Central memory CD8-positive, alpha-beta T cell (primary cell): ENCODE measurements at regions not wholly inside any gene's neighbourhood (a gene's known extent, or its start where the extent isn't known, plus 50 kb on each side); places are given as distances from the start of the nearest gene placed in this dataset.

ENCODE experiments used
- ATAC-seq: fragments of 150-1000 bp; cut with Tn5 transposase; replicated peaks from 2 replicates; pipeline ENCODE4 v1.10.0; 2022; ENCODE audit warnings: mild to moderate bottlenecking, moderate FRiP score, moderate number of reproducible peaks; ENCODE audit not compliant: poor library complexity, severe bottlenecking; ENCODE audit errors: extremely low read depth
- DNase-seq, 2 donors: peaks; one replicate each; pipeline ENCODE4 v3.0.0; 2021; ENCODE audit warnings: low spot score in 2 of 2
- H3K27ac Mint-ChIP-seq: one replicate; pipeline ENCODE4 v1.8.0; 2022; ENCODE audit warnings: low read depth, mild to moderate bottlenecking, moderate library complexity, mixed read lengths
- H3K27me3 Mint-ChIP-seq: one replicate; pipeline ENCODE4 v1.8.0; 2022; ENCODE audit warnings: mixed read lengths
- H3K36me3 Mint-ChIP-seq: one replicate; pipeline ENCODE4 v1.8.0; 2022; ENCODE audit warnings: mild to moderate bottlenecking, moderate library complexity, mixed read lengths; ENCODE audit not compliant: insufficient read depth
- H3K4me1 Mint-ChIP-seq: one replicate; pipeline ENCODE4 v1.8.0; 2022; ENCODE audit warnings: mixed read lengths
- H3K4me3 Mint-ChIP-seq: one replicate; pipeline ENCODE4 v1.8.0; 2022; ENCODE audit warnings: mild to moderate bottlenecking, moderate library complexity, mixed read lengths
- H3K9me3 Mint-ChIP-seq: one replicate; pipeline ENCODE4 v1.8.0; 2022; ENCODE audit warnings: mixed read lengths

DNA sequence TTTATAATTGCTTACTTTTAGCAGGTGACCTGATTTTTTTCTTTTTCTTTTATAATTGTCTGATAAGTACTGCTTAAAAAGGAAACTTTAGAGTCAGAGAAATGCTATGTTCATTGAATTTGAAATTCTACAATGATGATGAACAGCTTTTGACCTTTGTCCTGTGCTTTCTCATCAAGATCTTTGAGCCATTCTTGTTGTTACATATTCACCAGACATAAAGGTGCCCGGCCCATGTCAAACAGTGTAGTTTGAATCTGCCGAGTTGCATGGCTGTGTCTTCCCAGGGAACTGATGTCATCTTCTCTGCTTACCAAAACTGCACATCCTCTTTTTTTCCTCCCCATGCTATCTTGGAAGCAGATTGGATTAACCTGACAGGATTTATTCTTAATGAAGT, 163.6 kb downstream of the LRRC70 start:
- no peaks in the 10 kb centered on the region for H3K36me3 Mint-ChIP-seq
- H3K9me3 Mint-ChIP-seq = no peaks in the 10 kb centered on the region
- no peak overlapping the region for H3K4me3 Mint-ChIP-seq
- peaks cover 20% of the 10 kb centered on the region for H3K27me3 Mint-ChIP-seq
- DNase-seq (no peak), ATAC-seq (no peak)
- no peak overlapping the region for H3K27ac Mint-ChIP-seq
- no peaks in the 10 kb centered on the region for H3K4me1 Mint-ChIP-seq

DNA sequence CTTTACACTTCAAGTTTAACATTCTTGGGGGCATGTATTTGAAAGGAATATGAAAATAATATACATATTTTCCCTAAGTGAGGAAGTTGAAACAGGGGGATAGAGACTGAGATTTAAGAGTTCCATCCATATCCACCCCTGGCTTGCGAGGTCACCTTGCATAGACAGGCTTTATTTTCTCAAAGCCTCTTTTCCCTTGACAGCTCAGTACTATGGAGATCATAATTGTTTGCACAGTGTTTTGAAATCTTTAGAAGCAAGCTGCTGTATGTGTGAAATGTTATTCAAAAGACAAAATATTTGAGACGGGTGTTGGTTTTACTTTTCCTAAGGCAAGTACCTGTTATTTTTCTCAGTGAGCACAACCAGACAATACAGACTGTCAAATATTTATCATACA, 163.1 kb downstream of the LRRC70 start:
- no peak for ATAC-seq
- Mint-ChIP-seq H3K9me3 (no peaks in the 10 kb centered on the region), H3K27me3 (peaks cover 17% of the 10 kb centered on the region), H3K27ac (no peak overlapping the region), H3K4me3 (no peak overlapping the region), H3K4me1 (no peaks in the 10 kb centered on the region), H3K36me3 (peaks cover under 1% of the 10 kb centered on the region)
- no peak for DNase-seq

DNA sequence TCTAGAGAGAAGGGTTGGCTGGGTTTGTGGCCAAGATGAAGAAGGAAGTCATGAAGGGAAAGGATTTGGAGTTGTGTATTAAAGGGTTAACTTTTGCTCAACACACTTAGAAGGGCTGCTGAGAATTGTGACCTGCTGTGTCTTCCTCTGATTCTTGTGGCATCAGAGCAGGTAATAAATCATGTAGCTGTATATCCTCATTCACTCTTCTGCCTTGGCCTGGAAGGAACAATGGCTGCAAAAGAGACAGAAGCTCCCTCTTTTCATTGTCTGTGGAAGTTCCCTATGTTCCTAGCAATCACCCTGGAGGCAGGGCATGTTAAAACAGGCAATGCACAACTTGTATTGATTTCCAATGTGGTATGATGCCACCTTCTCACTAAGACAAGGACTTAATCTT, 159.1 kb downstream of the LRRC70 start:
- Mint-ChIP-seq H3K27me3 (peaks cover 21% of the 10 kb centered on the region), H3K27ac (no peak overlapping the region), H3K9me3 (peaks cover 7% of the 10 kb centered on the region), H3K4me1 (no peaks in the 10 kb centered on the region), H3K4me3 (no peak overlapping the region), H3K36me3 (peaks cover 1% of the 10 kb centered on the region)
- ATAC-seq (no peak), DNase-seq (no peak)

DNA sequence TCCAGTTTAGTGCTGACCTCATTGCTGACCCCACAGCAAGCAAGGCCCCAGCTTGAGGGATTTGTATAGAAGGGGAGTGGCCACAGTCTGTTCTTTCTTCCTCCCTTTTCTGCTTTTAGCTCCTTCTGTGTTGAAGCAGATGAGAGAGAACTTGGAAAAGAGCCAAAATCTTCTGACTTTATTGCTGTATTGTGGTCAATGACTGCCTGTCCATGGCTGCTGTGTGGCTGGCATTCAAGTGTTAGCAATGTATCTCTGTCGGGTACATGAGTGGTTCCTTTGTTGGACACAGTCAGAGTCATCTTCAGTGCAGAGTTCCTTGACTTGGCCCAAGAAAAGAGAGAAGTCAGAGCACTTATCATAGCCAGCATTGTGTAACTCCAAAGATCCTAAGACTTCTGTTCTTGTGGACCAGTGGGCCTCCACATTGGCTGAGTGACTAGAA, 154.1 kb downstream of the LRRC70 start:
- DNase-seq (no peak), ATAC-seq (no peak)
- no peak overlapping the region for H3K4me3 Mint-ChIP-seq
- H3K4me1 Mint-ChIP-seq = no peaks in the 10 kb centered on the region
- peaks cover 12% of the 10 kb centered on the region for H3K27me3 Mint-ChIP-seq
- H3K27ac Mint-ChIP-seq = no peak overlapping the region
- peaks cover 1% of the 10 kb centered on the region for H3K36me3 Mint-ChIP-seq
- peaks cover 7% of the 10 kb centered on the region for H3K9me3 Mint-ChIP-seq

DNA sequence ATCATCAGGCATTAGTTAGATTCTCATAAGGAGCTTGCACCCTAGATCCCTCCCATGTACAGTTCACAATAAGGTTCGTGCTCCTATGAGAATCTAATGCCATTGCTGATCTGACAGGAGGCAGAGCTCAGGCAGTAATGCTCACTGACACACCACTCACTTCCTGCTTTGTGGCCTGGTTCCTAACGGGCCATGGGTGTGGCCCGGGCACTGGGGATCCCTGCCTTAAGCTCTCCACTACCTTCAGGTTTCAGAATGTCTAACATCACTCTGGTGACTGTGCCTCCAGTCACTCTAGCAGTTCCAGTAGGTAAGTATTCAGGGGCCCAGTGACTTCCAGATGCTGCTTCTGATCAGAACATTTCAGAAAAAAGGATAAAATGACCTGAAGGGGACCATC, 152.4 kb downstream of the LRRC70 start:
- DNase-seq (no peak), ATAC-seq (no peak)
- no peak overlapping the region for H3K27ac Mint-ChIP-seq
- H3K9me3 Mint-ChIP-seq = peaks cover 7% of the 10 kb centered on the region
- H3K4me1 Mint-ChIP-seq = no peaks in the 10 kb centered on the region
- no peaks in the 10 kb centered on the region for H3K36me3 Mint-ChIP-seq
- H3K27me3 Mint-ChIP-seq = peaks cover 5% of the 10 kb centered on the region
- no peak overlapping the region for H3K4me3 Mint-ChIP-seq

DNA sequence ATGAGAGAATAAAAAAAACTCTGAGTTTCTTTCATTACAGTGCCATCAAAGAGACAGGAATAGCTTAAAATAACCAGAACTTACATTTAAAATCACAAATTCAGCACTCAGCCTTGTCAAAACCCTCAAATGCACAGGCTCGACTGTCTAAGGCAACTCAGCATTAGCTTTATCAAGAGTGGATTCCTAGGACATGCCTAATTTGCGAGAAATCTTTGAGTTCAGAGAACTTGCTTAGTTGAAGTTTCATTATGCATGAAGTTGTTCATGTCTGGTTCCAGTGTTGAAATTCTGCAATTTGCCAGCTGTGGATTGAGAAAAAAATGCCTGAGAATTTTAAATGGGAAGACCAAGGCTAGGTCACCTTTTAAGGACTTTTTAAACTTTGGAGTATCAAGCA, 151.1 kb downstream of the LRRC70 start:
- H3K9me3 Mint-ChIP-seq = peaks cover 6% of the 10 kb centered on the region
- ATAC-seq (no peak), DNase-seq (no peak)
- no peaks in the 10 kb centered on the region for H3K36me3 Mint-ChIP-seq
- no peak overlapping the region for H3K27ac Mint-ChIP-seq
- no peaks in the 10 kb centered on the region for H3K27me3 Mint-ChIP-seq
- no peaks in the 10 kb centered on the region for H3K4me1 Mint-ChIP-seq
- H3K4me3 Mint-ChIP-seq = no peak overlapping the region

DNA sequence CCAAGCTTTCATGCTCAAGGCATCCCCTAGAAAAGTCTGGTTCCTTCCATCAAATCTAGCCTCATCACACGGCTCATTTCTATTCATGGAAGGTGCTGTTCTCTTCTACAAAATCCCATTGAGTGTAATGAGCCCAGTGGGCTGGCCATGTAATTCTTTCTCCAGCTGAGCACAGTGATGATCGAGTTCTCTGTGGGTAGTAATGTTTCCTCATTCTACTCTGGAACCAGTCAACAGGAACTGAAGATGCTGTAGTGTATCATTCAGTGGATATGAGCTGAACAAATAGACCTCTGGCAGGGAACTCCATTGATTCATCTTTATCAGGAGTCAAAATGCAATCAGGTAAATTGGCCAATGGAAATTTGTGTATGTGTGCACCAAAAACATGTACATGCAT, 149.2 kb downstream of the LRRC70 start:
- Mint-ChIP-seq H3K4me1 (no peaks in the 10 kb centered on the region), H3K4me3 (no peak overlapping the region), H3K27me3 (peaks cover 9% of the 10 kb centered on the region), H3K36me3 (no peaks in the 10 kb centered on the region), H3K9me3 (no peaks in the 10 kb centered on the region), H3K27ac (no peak overlapping the region)
- ATAC-seq (no peak), DNase-seq (no peak)

DNA sequence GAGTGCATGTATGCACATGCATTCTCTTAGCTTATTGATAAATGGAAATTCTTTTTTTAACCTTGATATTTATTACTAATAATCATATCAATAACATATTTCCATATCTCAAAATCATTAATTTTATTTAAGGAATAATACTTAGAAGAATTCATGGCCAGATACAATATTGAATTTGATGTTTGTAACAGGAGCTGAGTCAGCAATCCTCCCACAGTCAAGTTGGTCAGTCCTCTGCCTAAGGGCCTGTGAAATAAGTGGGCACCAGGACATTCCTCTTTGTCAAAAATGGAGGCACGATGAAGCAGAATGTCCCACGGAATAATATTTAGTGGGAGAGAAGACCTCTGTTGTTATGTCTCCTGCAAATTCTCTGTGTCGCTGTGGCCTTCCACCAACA, 148.6 kb downstream of the LRRC70 start:
- DNase-seq (no peak), ATAC-seq (no peak)
- peaks cover 16% of the 10 kb centered on the region for H3K27me3 Mint-ChIP-seq
- H3K27ac Mint-ChIP-seq = no peak overlapping the region
- no peaks in the 10 kb centered on the region for H3K4me1 Mint-ChIP-seq
- no peaks in the 10 kb centered on the region for H3K36me3 Mint-ChIP-seq
- no peaks in the 10 kb centered on the region for H3K9me3 Mint-ChIP-seq
- no peak overlapping the region for H3K4me3 Mint-ChIP-seq

DNA sequence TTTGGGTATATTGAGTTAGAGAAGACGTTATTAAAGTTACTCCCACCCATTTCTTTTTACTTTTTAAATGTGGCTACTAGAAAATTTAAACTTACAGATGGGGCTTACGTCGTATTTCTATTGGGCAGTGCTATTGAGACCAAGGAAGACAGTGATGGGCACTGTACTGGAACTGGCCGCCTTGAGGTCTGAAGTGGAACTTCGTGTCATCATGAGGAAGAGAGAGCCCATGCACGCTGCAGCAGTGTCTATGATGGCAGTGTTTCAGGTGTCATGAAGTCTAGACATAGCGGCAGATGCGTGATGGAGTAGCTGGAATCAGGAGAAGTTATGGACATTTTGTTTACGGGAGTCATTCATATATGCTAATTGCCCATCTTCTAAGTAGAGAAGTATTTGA, 143.7 kb downstream of the LRRC70 start:
- no peak for ATAC-seq

DNA sequence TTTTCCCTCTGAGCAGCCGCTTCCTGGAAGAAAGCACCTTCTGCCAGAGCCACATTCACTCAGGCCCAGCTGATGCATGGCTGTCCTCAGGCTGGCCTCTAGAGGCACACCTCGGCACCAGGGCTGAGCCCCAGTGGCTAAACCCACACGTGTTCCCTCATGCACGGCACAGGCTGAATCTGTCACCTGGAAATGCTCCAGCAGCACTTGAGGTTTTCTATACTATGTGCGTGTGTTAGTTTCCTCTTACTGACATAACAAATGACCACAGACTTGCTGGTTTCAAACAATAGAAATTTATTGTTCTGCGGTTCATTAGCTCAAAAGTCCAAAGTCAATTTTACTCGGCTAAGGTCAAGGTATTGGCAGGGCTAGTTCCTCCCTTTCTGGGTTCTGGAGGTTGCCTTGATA, 141.4 kb downstream of the LRRC70 start:
- no peaks in the 10 kb centered on the region for H3K4me1 Mint-ChIP-seq
- ATAC-seq (no peak), DNase-seq (no peak)
- H3K27me3 Mint-ChIP-seq = peaks cover 54% of the 10 kb centered on the region
- no peaks in the 10 kb centered on the region for H3K36me3 Mint-ChIP-seq
- H3K4me3 Mint-ChIP-seq = no peak overlapping the region
- H3K9me3 Mint-ChIP-seq = no peaks in the 10 kb centered on the region
- no peak overlapping the region for H3K27ac Mint-ChIP-seq

More for the DNA sequence above, 143.7 kb downstream of the LRRC70 start:
- Mint-ChIP-seq H3K36me3 (no peaks in the 10 kb centered on the region), H3K9me3 (no peaks in the 10 kb centered on the region), H3K27ac (no peak overlapping the region), H3K4me3 (no peak overlapping the region), H3K4me1 (no peaks in the 10 kb centered on the region), H3K27me3 (peaks cover 51% of the 10 kb centered on the region)
- no peak for DNase-seq

DNA sequence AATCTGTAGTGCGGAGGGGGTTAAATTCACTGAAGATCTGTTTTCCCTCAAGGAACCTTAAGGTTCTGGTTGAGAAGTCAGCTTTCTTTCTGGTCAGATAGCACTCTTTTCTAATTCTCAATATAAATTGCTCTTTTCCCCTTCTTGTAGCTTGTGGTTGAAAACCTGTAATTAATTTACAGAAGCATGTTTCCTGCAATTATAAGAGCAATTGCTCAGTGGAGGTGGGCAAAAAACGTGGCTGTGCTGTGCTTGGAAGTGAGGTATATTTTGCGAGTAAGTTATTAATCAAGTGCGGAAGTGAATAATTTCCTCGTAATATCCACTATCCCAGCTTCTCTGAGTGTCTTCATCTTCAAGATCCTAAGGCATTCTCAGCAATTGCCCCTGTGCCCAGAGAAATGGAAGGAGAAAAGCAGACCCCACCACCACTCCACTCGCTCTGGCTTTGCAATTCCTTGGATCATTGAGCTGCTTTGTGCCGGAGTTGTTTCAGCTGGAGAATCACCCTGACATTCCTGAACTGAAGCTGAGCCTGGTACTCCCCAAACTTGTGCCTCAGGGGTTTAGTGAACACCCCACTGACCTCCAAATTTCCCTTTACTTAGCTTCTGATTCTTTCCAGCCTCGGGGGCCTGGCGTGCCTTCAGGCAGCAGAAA, 140.6 kb downstream of the LRRC70 start:
- H3K27me3 Mint-ChIP-seq = peaks cover 54% of the 10 kb centered on the region
- no peaks in the 10 kb centered on the region for H3K9me3 Mint-ChIP-seq
- no peaks in the 10 kb centered on the region for H3K36me3 Mint-ChIP-seq
- ATAC-seq = no peak
- H3K4me1 Mint-ChIP-seq = no peaks in the 10 kb centered on the region
- no peak for DNase-seq
- H3K27ac Mint-ChIP-seq = no peak overlapping the region
- H3K4me3 Mint-ChIP-seq = no peak overlapping the region

DNA sequence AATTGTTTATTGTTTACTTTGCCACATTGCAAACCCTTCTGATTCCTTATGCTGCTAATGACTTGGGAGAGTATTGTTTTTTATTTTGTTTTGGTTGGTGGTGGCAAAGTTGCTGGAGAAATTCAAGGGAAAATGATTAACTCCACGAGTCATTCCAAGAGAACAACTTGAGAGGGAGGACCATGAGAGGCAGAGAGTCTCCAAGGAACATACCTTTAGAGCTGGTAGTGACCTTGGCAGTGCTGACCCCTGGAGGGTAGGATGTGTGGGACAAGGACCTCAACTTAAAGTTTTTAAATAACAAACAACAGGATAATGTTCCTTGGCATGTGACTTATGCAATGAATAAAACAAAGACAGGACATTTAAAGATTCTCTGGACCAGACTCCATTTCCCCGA, 139.7 kb downstream of the LRRC70 start:
- H3K27me3 Mint-ChIP-seq = peaks cover 49% of the 10 kb centered on the region
- H3K4me1 Mint-ChIP-seq = no peaks in the 10 kb centered on the region
- no peaks in the 10 kb centered on the region for H3K9me3 Mint-ChIP-seq
- no peak for DNase-seq
- H3K4me3 Mint-ChIP-seq = no peak overlapping the region
- no peaks in the 10 kb centered on the region for H3K36me3 Mint-ChIP-seq
- H3K27ac Mint-ChIP-seq = no peak overlapping the region
- no peak for ATAC-seq

DNA sequence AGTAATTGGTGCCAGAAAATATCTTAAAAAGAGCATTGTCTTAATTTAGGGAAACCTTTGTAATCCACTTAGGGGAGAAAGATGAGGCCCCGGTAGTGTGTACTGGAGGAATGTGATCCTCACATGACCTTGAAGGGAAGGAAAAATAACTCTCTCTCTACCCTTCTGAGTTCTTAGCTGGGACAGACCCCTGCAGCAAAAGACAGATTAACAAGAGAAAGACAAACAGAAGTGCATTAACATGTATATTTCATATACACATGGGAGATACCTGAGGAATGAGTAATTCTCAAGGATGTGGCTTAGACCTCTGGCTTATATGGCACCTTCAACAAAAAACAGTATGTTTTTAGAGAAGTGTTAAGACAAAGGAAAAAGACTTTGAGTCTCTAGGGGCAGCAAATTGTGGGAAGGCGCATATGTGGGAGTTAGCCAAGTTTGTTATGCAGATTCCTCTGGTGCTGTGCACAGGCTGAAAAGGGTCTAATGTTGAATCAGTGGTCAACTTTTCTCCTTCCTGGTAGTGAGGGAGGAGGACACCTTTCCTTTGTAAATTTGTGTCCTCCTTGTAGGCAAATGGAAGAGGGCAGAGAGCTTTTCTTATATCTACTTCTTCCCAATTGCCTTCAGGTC, 138.8 kb downstream of the LRRC70 start:
- no peak for DNase-seq
- Mint-ChIP-seq H3K4me1 (no peaks in the 10 kb centered on the region), H3K4me3 (no peak overlapping the region), H3K9me3 (no peaks in the 10 kb centered on the region), H3K27me3 (peaks cover 40% of the 10 kb centered on the region), H3K27ac (no peak overlapping the region), H3K36me3 (no peaks in the 10 kb centered on the region)
- no peak for ATAC-seq
